H1 (cell line): ENCODE measurements at regions not wholly inside any gene's neighbourhood (a gene's known extent, or its start where the extent isn't known, plus 50 kb on each side); places are given as distances from the start of the nearest gene placed in this dataset.

Experiments
- CTCF ChIA-PET: fragments of 300-600 bp; sonication (Branson Sonifier 250); formaldehyde crosslinking; loops from one replicate; lab custom pipeline; 2021; ENCODE audit not compliant: partially characterized antibody; lab: Charles Lee
- POLR2A ChIA-PET: fragments of 300-600 bp; sonication (Branson Sonifier 250); formaldehyde crosslinking; loops from one replicate; lab custom pipeline; 2021; ENCODE audit warnings: inconsistent platforms; ENCODE audit not compliant: partially characterized antibody; lab: Charles Lee
- DNase-seq, 2 experiments: peaks; one replicate each; pipeline versions ENCODE4 v3.0.0 to v3.0.0-alpha.2; 2010 to 2022; ENCODE audit warnings: low spot score in 2 of 2, low read depth in 1 of 2, mixed read lengths in 1 of 2
- FAIRE-seq: peaks from 2 replicates; lab custom pipeline; 2011; peaks lifted over from hg19 to GRCh38; lab: Jason Lieb, UNC
- H2AFZ ChIP-seq: 2 replicates; pipeline ENCODE4 v1.8.1; 2012; ENCODE audit warnings: low read length, inconsistent platforms
- H2AK5ac ChIP-seq: 2 replicates; pipeline ENCODE4 v1.6.1; 2013; ENCODE audit warnings: low read depth, low read length
- H2BK120ac ChIP-seq: replicated peaks from 2 replicates; pipeline ENCODE3; 2013; ENCODE audit warnings: low read depth, low read length, inconsistent platforms
- H2BK12ac ChIP-seq: 2 replicates; pipeline ENCODE4 v1.6.1; 2013; ENCODE audit warnings: low read depth, low read length
- H2BK15ac ChIP-seq: 2 replicates; pipeline ENCODE4 v1.6.1; 2013; ENCODE audit warnings: low read length
- H2BK20ac ChIP-seq: 2 replicates; pipeline ENCODE4 v1.6.1; 2013; ENCODE audit warnings: low read length
- H2BK5ac ChIP-seq: 2 replicates; pipeline ENCODE4 v1.6.1; 2013; ENCODE audit warnings: low read depth, low read length
- H3K14ac ChIP-seq: 2 replicates; pipeline ENCODE4 v1.6.1; 2013; ENCODE audit warnings: inconsistent platforms; ENCODE audit not compliant: insufficient read length
- H3K18ac ChIP-seq: 2 replicates; pipeline ENCODE4 v1.6.1; 2013; ENCODE audit warnings: low read length; ENCODE audit errors: extremely low read depth
- H3K23ac ChIP-seq: 2 replicates; pipeline ENCODE4 v1.6.1; 2013; ENCODE audit warnings: inconsistent platforms; ENCODE audit not compliant: insufficient read length
- H3K23me2 ChIP-seq: 2 replicates; pipeline ENCODE4 v1.6.1; 2013; ENCODE audit warnings: low read depth, low read length
- H3K27ac ChIP-seq: 2 replicates; pipeline ENCODE4 v1.6.1; 2011; ENCODE audit warnings: low read depth, low read length, inconsistent platforms
- H3K27me3 ChIP-seq, 4 experiments: replicated peaks in 1 of 4; 1 replicate in 1 of 4; 2 replicates in 3 of 4; pipeline versions ENCODE4 v1.6.1 to v1.8.1; 2011 to 2013; ENCODE audit warnings: low read length in 3 of 4, mild to moderate bottlenecking in 3 of 4, inconsistent platforms in 2 of 4, mixed read lengths in 2 of 4, moderate library complexity in 1 of 4; ENCODE audit not compliant: control insufficient read depth in 3 of 4, insufficient read depth in 3 of 4; ENCODE audit errors: extremely low read depth in 1 of 4
- H3K36me3 ChIP-seq, 4 experiments: 2 replicates each; pipeline versions ENCODE4 v1.6.1 to v1.8.1; 2011 to 2013; ENCODE audit warnings: mild to moderate bottlenecking in 4 of 4, low read length in 3 of 4, moderate library complexity in 2 of 4, control low read depth in 1 of 4, inconsistent platforms in 1 of 4; ENCODE audit not compliant: insufficient read depth in 4 of 4, control insufficient read depth in 2 of 4
- H3K4ac ChIP-seq: replicated peaks from 2 replicates; pipeline ENCODE3; 2013; ENCODE audit warnings: low read length, low read depth, mixed read lengths, inconsistent platforms; ENCODE audit not compliant: insufficient read length
- H3K4me1 ChIP-seq, 4 experiments: replicated peaks in 1 of 4; 1 replicate in 1 of 4; 2 replicates in 3 of 4; pipeline versions ENCODE4 v1.6.1 to v1.8.1; 2011 to 2013; ENCODE audit warnings: low read length in 3 of 4, inconsistent platforms in 2 of 4, mixed read lengths in 1 of 4; ENCODE audit not compliant: insufficient read depth in 4 of 4, control insufficient read depth in 3 of 4
- H3K4me2 ChIP-seq, 2 experiments: 2 replicates each; pipeline versions ENCODE4 v1.6.1 to v1.8.1; 2011 to 2013; ENCODE audit warnings: low read depth in 2 of 2, low read length in 2 of 2, control low read depth in 1 of 2, inconsistent platforms in 1 of 2, mild to moderate bottlenecking in 1 of 2; ENCODE audit not compliant: insufficient read depth in 1 of 2
- H3K4me3 ChIP-seq, 4 experiments: fragments of 200-600, 300-600 bp in 1 of 4; sonication (generic), shearing (Covaris generic), sonication (Bioruptor Twin) in 1 of 4; 2 replicates each; pipeline versions ENCODE4 v1.5.1 to v1.8.1; 2011 to 2016; ENCODE audit warnings: low read length in 4 of 4, low read depth in 3 of 4, control low read depth in 2 of 4, inconsistent platforms in 2 of 4, mild to moderate bottlenecking in 2 of 4, mixed read lengths in 1 of 4, moderate library complexity in 1 of 4; ENCODE audit not compliant: insufficient read depth in 2 of 4; ENCODE audit errors: extremely low read depth in 1 of 4
- H3K56ac ChIP-seq: replicated peaks from 2 replicates; pipeline ENCODE3; 2013; ENCODE audit warnings: low read depth, mild to moderate bottlenecking, mixed read lengths, low read length, inconsistent platforms; ENCODE audit not compliant: insufficient read length
- H3K79me1 ChIP-seq: 2 replicates; pipeline ENCODE4 v1.6.1; 2013; ENCODE audit warnings: low read depth, low read length, control low read depth
- H3K79me2 ChIP-seq, 2 experiments: 2 replicates each; pipeline versions ENCODE4 v1.6.1 to v1.8.1; 2012 to 2013; ENCODE audit warnings: low read length in 2 of 2, mild to moderate bottlenecking in 2 of 2, inconsistent platforms in 1 of 2; ENCODE audit not compliant: insufficient read depth in 2 of 2, control insufficient read depth in 1 of 2
- H3K9ac ChIP-seq, 4 experiments: replicated peaks in 1 of 4; 1 replicate in 1 of 4; 2 replicates in 3 of 4; pipeline versions ENCODE4 v1.6.1 to v1.8.1; 2011 to 2013; ENCODE audit warnings: low read depth in 3 of 4, low read length in 3 of 4, control low read depth in 2 of 4, mild to moderate bottlenecking in 2 of 4, moderate library complexity in 2 of 4, inconsistent platforms in 1 of 4; ENCODE audit errors: extremely low read depth in 1 of 4
- H3K9me3 ChIP-seq, 2 experiments: 2 replicates each; pipeline versions ENCODE4 v1.6.1 to v1.8.1; 2012 to 2013; ENCODE audit warnings: mild to moderate bottlenecking in 2 of 2, moderate library complexity in 2 of 2, control low read depth in 1 of 2, inconsistent platforms in 1 of 2, low read depth in 1 of 2, low read length in 1 of 2, mixed read lengths in 1 of 2; ENCODE audit not compliant: insufficient read depth in 2 of 2
- H4K20me1 ChIP-seq, 2 experiments: replicated peaks in 1 of 2; 2 replicates each; pipeline versions ENCODE3 to v1.8.1; 2011 to 2013; ENCODE audit warnings: inconsistent platforms in 2 of 2, low read length in 2 of 2, mild to moderate bottlenecking in 1 of 2; ENCODE audit not compliant: insufficient read depth in 2 of 2, control insufficient read depth in 1 of 2
- H4K5ac ChIP-seq: 2 replicates; pipeline ENCODE4 v1.6.1; 2013; ENCODE audit warnings: low read length, low read depth, mixed read lengths, inconsistent platforms; ENCODE audit not compliant: insufficient read length
- H4K8ac ChIP-seq: 2 replicates; pipeline ENCODE4 v1.8.0; 2013; ENCODE audit warnings: mild to moderate bottlenecking, moderate library complexity, low read length, inconsistent platforms; ENCODE audit not compliant: insufficient read depth; ENCODE audit errors: extremely low read depth
- H4K91ac ChIP-seq: replicated peaks from 2 replicates; pipeline ENCODE3; 2013; ENCODE audit warnings: low read length, mixed read lengths, inconsistent platforms; ENCODE audit not compliant: insufficient read length
- BRCA1 ChIP-seq: IDR thresholded peaks from 2 replicates; pipeline ENCODE4 v1.6.1; 2012; ENCODE audit warnings: low read depth, low read length, improper control_type of control experiment
- CBX8 ChIP-seq: fragments of 300-800, 300-1000 bp; sonication (generic); IDR thresholded peaks from 2 replicates; pipeline ENCODE4 v1.7.1; 2016; ENCODE audit warnings: low read depth, low read length, borderline replicate concordance
- KDM1A ChIP-seq: fragments of 200-600, 300-600 bp; sonication (generic); IDR thresholded peaks from 2 replicates; pipeline ENCODE4 v1.7.1; 2016; ENCODE audit warnings: mild to moderate bottlenecking, low read length, borderline replicate concordance
- SIN3A ChIP-seq, 2 experiments: IDR thresholded peaks in 1 of 2; conservative IDR thresholded peaks in 1 of 2; 2 replicates each; pipeline ENCODE4 v1.6.1; 2011 to 2012; ENCODE audit warnings: low read length in 2 of 2, improper control_type of control experiment in 1 of 2, low read depth in 1 of 2, mild to moderate bottlenecking in 1 of 2
- SIRT6 ChIP-seq: IDR thresholded peaks from one replicate; pipeline ENCODE4 v1.7.1; 2012; ENCODE audit warnings: low read length, inconsistent platforms
- WGBS, 2 experiments: shearing (Covaris generic) in 1 of 2; methylation state at CpG; one replicate each; pipeline versions ENCODE4 v1.1.6 to v1.1.7; 2013 to 2015; ENCODE audit warnings: low lambda C conversion rate in 2 of 2, mixed read lengths in 2 of 2, inconsistent platforms in 1 of 2, low coverage in 1 of 2, missing lambda C conversion rate in 1 of 2; ENCODE audit not compliant: insufficient replicate concordance in 2 of 2, insufficient coverage in 1 of 2, insufficient read length in 1 of 2; ENCODE audit errors: extremely low coverage in 1 of 2, missing lambda C conversion rate in 1 of 2; 5-methylcytosine and 5-hydroxymethylcytosine counted together

GRCh38 chr6:85130743-85131142, 319.1 kb upstream of the NT5E start:
- Histone ChIP-seq H3K56ac (no peak overlapping the region), H3K23me2 (no peaks in the 10 kb centered on the region), H3K36me3 (no peaks in the 10 kb centered on the region), H4K8ac (no peak overlapping the region), H2AK5ac (no peak overlapping the region), H3K4me1 (peaks cover 0 to 4% (median 2%) of the 10 kb centered on the region in 4 experiments; a peak in 3 of 7 replicates), H3K27me3 (peaks cover 0 to 1% (median 0%) of the 10 kb centered on the region in 4 experiments; a peak in 1 of 7 replicates), H4K20me1 (no peaks in the 10 kb centered on the region), H3K79me1 (no peaks in the 10 kb centered on the region), H3K14ac (no peak overlapping the region), H2BK5ac (no peak overlapping the region), H2BK20ac (no peak overlapping the region), H2AFZ (no peak overlapping the region), H4K91ac (no peak overlapping the region), H3K18ac (no peak overlapping the region), H3K4ac (no peak overlapping the region), H3K9ac (no peak overlapping the region), H2BK15ac (no peak overlapping the region), H3K79me2 (no peaks in the 10 kb centered on the region), H3K4me3 (no peak overlapping the region), H3K27ac (no peak overlapping the region), H3K9me3 (no peaks in the 10 kb centered on the region), H3K4me2 (no peak overlapping the region), H3K23ac (no peak overlapping the region), H2BK12ac (no peak overlapping the region), H4K5ac (no peak overlapping the region), H2BK120ac (no peak overlapping the region)
- ChIA-PET CTCF (no interaction called here), POLR2A (no interaction called here)
- TF ChIP-seq BRCA1 (no peak), SIN3A (conservative IDR thresholded peaks at IDR 0.05 in 1 of 2, IDR thresholded peaks at IDR 0.05 in 1 of 2; ENCODE audit: low read depth in 1 of 2, low read length in 2 of 2) (no peak), SIRT6 (no peak), CBX8 (no peak), KDM1A (no peak)
- FAIRE-seq = no peak
- 83% methylated on average over 3 of the region's 3 CpGs; no CpG with 5 or more reads in 1 of the 2 experiments for WGBS, 2 experiments
- DNase-seq = no peak
